ENCODE measurements at regions not wholly inside any gene's neighbourhood (a gene's known extent, or its start where the extent isn't known, plus 50 kb on each side); places are given as distances from the start of the nearest gene placed in this dataset.

DNA sequence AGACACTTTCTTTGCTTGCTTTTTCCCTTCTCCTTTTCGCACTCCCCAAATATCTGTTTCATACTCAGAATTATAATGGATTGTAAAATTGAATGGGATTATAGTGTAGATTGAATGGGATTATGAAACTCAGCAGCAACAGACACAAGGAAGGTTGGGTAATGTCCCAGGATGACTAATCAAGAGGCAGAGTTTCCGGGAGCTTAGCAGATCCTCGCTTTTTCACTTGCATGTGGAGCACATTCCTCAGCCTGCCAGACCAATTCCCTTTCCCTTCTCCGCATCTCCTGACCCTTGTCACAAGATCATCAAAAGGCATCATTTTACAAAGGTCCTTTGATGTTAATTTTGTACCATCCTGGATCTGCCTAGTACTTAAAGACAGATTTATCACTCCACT lies 55.1 kb upstream of the SLC1A1 start:
- no peak for DNase-seq (ENCODE audit: low spot score)

DNA sequence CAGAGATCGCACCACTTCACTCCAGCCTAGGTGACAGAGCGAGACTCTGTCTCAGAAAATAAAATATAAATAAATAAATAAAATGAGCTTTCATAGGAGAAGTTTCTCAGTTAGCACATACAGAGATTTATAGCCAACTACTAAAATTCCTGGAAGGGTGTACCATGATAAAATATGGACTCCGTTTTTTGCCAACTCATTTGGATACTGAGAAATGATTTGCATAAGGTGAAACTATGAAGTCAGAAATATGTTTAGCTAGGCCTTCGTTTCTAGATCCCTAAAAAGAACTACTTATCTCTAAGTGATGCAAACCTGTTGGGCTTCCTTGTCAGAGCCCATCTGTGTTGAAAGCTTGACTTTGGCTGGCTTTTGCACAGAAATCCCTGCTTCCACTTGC lies 56.9 kb upstream of the SLC1A1 start:
- no peak for DNase-seq (ENCODE audit: low spot score)

GRCh38 chr9:4430432-4431261 lies 59.6 kb upstream of the SLC1A1 start:
- peak; percentile 5 for DNase-seq (ENCODE audit: low spot score)

- DNase-seq (ENCODE audit: low spot score) = no peak
Measured at GRCh38 chr9:4425319-4426045, 64.8 kb upstream of the SLC1A1 start.

- no peak for DNase-seq (ENCODE audit: low spot score)
Measured at GRCh38 chr9:4424891-4425290, 65.4 kb upstream of the SLC1A1 start.

DNA sequence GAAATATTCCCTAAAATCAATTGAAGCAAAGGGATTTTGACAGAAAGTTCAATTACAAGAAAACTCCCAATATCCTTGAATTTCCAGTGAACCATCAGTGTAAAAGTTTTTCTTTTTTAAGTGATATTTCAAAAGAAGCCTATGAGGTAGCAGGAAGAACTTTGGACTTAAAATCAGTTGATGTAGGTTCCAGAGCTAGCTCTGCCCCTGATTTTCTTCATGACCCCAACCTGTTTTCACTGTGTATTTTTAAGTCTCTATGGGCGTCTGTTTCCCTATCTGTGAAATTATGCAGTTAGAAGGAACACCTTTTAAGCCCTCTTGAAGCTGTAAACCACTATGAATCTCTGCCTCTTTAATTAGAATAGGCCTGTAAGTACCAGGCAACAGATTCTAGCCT lies 66.2 kb upstream of the SLC1A1 start:
- DNase-seq (ENCODE audit: low spot score) = no peak

DNA sequence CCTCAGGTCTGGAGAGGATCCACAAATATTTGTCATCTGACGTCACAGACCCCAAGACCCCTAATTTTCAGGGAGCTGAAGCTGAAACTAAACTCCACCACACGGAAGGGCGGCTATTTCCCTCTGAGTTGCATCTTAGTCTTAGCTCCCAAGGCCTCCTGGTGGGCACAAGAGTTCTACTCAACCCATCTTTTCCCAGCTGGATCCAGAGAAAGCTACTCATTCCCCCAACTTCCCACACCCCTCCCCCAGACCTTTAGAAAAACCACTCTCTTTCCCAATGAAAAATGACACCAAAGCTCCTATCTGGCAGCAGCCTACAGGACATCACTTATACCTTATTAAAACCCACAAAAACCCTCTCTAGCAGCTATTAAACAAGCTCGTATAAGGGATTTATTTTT lies 67.1 kb upstream of the SLC1A1 start:
- DNase-seq (ENCODE audit: low spot score) = no peak

DNA sequence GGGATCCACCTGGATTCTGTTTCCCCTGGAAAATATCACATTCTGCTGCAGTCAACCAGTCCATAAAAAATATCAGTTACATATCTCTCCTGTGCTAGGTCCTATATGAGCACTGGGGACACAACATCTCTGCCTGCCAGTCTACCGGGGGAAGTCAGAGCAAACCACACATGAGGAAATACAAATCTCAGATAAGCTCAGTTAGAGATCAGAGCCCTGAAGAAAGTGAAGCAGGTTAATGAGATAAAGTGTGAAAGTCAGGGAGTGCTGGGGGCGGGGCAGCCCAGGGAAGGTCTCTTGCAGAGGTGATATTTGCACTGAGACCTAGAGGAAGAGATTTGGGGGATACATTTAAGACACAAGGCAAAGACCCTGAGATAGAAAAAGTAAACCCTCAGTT lies 67.8 kb upstream of the SLC1A1 start:
- no peak for DNase-seq (ENCODE audit: low spot score)

DNA sequence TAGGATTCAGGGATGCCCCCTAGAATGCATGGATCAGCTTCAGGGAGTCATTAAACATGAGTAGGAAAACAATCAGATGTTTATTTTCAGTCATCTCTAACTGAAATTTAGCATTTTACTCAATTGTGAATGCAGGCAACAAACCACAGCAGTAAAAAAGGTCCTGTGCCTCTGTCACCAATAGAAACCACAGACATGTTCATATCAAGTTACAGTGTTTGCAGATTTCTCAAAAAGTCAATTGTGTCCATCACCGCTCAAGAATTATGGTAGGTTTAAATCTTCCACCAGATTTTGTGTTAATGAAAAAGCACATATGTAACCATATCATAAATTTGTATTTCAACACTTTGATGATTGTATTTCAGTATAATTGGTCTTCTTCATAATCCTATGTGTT lies 68.4 kb upstream of the SLC1A1 start:
- no peak for DNase-seq (ENCODE audit: low spot score)

DNA sequence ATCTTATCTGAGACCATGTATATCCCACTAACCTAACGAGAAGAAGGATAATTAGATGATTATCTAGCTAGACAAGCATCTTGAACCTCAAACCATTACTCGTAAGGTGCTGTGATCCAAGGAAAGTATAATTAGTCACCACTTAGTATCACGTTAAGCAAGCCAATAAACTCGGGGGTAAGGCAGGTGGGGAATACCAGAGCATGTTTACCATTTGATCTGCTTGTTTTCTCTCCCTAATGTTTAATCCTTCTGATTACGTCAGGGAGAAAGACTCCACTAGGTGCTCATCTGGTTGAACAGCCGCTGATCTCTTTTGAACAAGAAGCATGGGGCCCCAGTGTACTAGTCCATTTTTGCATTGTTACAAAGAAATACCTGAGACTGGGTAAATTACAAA lies 69.9 kb upstream of the SLC1A1 start:
- no peak for DNase-seq (ENCODE audit: low spot score)

DNA sequence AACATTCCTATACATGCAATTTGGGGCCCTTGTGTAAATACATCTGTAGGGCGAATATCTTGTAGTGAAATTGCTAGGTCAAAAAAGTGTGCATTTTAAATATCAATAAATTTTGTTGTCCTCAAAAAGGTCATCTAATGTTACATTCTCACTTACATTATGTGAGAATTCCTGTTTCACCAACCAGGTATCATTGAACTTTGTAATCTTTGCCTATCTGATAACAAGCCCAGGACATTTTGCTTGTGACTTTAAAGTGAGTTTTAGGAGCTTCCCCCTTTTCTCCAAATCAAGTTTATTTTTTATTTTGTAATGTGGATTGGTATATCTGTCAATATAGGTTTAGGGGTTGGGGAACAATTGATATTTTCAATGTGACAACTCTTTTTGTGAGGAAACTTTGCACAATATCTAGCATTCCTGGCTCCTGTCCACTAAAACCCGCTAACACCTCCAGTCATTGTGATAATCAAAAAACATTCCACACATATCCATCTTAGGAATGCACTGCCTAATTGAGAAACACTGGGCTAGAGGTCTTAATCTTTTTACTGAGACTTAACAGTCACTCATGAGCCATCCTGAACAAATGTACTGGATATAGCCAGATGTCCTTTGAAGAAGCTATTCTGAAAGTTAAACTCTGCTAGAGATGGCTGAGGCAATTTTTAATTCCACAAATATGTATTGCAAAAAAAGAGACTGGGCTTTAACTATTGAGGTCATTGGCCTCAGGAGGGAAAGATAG lies 72.5 kb upstream of the SLC1A1 start:
- DNase-seq (ENCODE audit: low spot score) = no peak

- no peak for DNase-seq (ENCODE audit: low spot score)
Measured at GRCh38 chr9:4416467-4416866, 73.8 kb upstream of the SLC1A1 start.

DNA sequence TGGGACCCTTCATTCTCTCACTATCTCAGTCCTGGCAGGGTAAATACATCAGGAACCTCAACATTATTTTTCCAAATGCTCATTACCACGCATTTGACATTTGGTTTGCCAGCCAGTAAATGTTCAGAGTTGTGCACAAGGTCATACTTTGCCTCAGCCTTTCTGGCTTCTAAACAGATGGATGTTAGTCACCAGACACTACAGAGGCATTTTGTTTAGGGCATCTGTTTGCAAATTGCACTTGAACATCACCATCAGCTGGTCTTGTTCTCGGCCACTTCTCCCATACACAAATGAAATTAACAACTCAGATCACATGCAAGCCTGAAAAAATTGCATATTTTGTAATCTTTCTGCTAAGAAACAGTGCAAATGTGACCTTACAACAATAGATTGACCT lies 75.0 kb upstream of the SLC1A1 start:
- DNase-seq (ENCODE audit: low spot score) = no peak

GRCh38 chr9:4413856-4414255 lies 76.4 kb upstream of the SLC1A1 start:
- no peak for DNase-seq (ENCODE audit: low spot score)

- DNase-seq (ENCODE audit: low spot score) = no peak
Measured at GRCh38 chr9:4404156-4404555, 86.1 kb upstream of the SLC1A1 start.

DNA sequence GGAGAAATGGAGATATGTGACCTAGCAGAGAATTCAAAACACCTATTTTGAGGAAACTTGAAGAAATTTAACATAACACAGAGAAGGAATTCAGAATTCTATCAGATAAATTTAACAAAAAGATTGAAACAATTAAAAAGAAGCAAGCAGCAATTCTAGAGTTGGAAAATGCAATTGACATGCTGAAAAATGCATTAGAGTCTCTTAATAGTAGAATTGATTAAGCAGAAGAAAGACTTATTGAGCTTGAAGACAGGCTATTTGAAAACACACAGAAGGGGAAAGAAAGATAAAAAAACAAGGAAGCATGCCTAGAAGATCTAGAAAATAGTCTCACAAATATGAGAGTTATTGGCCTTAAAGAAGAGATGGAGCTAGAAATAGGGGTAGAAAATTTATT lies 87.8 kb upstream of the SLC1A1 start:
- no peak for DNase-seq (ENCODE audit: low spot score)

DNA sequence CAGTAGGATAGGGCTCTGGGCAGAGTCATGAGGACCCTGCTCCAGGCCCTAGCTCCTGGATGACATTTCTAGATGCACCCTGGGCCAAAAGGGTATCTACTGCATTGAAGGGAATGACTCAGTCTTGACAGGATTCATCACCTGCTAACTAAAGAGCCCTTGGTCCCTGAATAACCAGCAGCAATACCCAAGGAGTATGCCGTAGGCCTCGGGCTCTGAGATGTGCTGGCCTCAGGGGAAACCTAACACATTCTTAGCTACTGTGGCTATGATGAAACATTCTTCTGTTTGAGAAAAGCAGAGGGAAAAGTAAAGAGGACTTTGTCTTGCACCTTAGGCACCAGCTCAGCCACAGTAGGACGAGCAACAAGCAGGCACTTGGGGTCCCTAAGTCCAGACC lies 89.5 kb upstream of the SLC1A1 start:
- DNase-seq (ENCODE audit: low spot score) = no peak

DNA sequence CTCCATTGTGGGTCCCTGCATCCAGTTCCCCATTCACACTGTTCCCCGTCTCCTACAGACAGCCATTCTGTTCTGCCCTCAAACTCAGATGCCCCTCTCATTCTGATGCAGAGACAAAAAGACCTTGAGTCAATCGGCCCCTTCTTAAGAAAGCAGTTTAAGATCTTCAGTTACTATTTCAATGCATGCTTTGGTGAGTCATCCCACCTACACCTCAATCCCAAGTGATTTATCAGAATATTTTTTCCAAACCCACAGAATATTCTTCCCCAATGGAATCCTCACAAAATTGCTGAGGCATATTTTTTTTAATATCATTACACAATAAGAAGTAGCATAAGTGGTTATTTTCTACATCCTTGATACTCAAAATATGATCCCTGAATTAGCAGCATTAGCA lies 92.4 kb upstream of the SLC1A1 start:
- DNase-seq (ENCODE audit: low spot score) = no peak

DNA sequence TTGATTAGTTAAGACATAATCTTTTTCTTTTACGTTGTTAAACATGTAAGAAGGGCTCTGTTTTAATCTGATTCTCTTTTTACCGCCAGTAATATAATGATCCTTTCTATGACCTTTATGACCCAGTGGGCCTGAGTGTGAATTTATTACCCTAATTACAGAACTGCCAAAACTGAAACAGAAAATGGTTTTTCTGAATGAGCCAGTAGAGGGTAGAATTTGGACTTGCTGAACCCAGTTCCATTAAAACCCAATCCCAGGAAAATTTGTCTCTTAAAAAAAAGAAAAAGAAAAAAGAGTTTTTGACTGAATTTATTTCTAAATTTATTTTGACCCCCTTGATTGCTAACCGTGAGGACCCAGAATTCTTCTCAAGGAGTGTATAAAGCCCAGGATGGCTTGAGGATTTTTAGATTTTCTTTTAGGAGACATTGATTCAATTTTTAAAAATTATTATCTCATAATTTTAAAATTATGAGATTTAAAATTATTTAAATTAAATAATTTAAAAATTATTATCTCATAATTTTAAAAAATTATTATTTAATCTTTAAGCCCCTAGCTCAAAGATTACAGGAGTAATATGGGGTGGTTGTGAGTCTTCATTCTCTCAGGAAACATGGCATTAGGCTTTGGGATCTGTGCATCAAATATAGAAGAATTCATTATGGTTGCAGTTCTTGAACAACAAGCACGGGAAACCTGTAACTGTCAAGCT lies 94.1 kb upstream of the GLIS3 start:
- no peak for DNase-seq (ENCODE audit: low spot score)

- DNase-seq (ENCODE audit: low spot score) = no peak
Measured at GRCh38 chr9:4389755-4390154, 89.9 kb upstream of the GLIS3 start.

DNA sequence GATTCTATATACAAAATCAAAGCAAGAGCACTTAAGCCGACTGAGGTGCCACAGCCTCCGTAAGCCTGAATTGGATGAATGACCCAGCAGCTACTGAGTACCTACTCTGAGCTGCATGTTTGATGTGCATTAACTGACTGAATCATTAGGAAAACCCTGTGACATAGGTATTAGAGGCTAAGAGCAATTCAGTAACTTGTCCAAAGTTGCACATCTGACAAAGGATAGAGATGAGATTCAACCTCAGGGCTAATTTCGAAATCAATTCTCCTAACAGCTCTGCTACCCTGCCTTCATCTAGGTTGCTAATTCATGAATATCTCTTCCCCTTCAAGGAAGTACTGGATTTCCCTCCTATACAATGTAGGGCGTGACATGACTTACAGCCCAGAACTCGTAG lies 89.1 kb upstream of the GLIS3 start:
- DNase-seq (ENCODE audit: low spot score) = no peak

- DNase-seq (ENCODE audit: low spot score) = peak; percentile 18
Measured at GRCh38 chr9:4386819-4387218, 87.0 kb upstream of the GLIS3 start.
